Naive thymus-derived CD4-positive, alpha-beta T cell (primary cell): ENCODE measurements at regions not wholly inside any gene's neighbourhood (a gene's known extent, or its start where the extent isn't known, plus 50 kb on each side); places are given as distances from the start of the nearest gene placed in this dataset.

Source experiments
- ATAC-seq: fragments of 150-1000 bp; cut with Tn5 transposase; 2 replicates; pipeline ENCODE4 v1.10.0; 2021; ENCODE audit warnings: mild to moderate bottlenecking, moderate library complexity
- CTCF ChIA-PET: fragments of 350-600 bp; sonication (Branson Sonifier 250); formaldehyde crosslinking; loops from one replicate; lab custom pipeline; 2021; ENCODE audit warnings: antibody characterized with exemption; lab: Charles Lee
- POLR2A ChIA-PET: fragments of 350-600 bp; sonication (Branson Sonifier 250); formaldehyde crosslinking; loops from one replicate; lab custom pipeline; 2021; ENCODE audit warnings: antibody characterized with exemption, inconsistent platforms; lab: Charles Lee
- DNase-seq, 9 donors: peaks; one replicate each; pipeline versions ENCODE4 v3.0.0 to v3.0.0-alpha.2; 2020 to 2022; ENCODE audit warnings: mixed read lengths in 1 of 9
- H3K27ac ChIP-seq: one replicate; pipeline ENCODE4 v1.7.0; 2013; ENCODE audit warnings: mild to moderate bottlenecking, low read depth, low read length, moderate library complexity
- H3K27me3 ChIP-seq, 2 donors: one replicate each; pipeline ENCODE4 v1.7.0; 2013; ENCODE audit warnings: low read length in 2 of 2, mild to moderate bottlenecking in 2 of 2, moderate library complexity in 2 of 2; ENCODE audit not compliant: control insufficient read depth in 2 of 2, insufficient read depth in 2 of 2
- H3K36me3 ChIP-seq, 3 experiments: 1 replicate in 2 of 3; 2 replicates in 1 of 3; pipeline ENCODE4 v1.7.0; 2013; ENCODE audit warnings: low read length in 3 of 3, mild to moderate bottlenecking in 3 of 3, moderate library complexity in 1 of 3; ENCODE audit not compliant: insufficient read depth in 3 of 3, control insufficient read depth in 2 of 3
- H3K4me1 ChIP-seq, 2 donors: one replicate each; pipeline ENCODE4 v1.7.0; 2013; ENCODE audit warnings: low read length in 2 of 2, mild to moderate bottlenecking in 2 of 2, moderate library complexity in 1 of 2; ENCODE audit not compliant: control insufficient read depth in 2 of 2, insufficient read depth in 2 of 2
- H3K4me3 ChIP-seq: 2 replicates; pipeline ENCODE4 v1.7.0; 2013; ENCODE audit warnings: mild to moderate bottlenecking, low read length
- H3K9me3 ChIP-seq, 3 experiments: 1 replicate in 2 of 3; 2 replicates in 1 of 3; pipeline ENCODE4 v1.7.0; 2013; ENCODE audit warnings: low read length in 3 of 3; ENCODE audit not compliant: control insufficient read depth in 2 of 3
- H3K27ac Mint-ChIP-seq, 9 donors: one replicate each; pipeline ENCODE4 v1.8.0; 2020 to 2022; ENCODE audit warnings: mixed read lengths in 9 of 9, mild to moderate bottlenecking in 8 of 9, moderate library complexity in 5 of 9, inconsistent platforms in 2 of 9
- H3K27me3 Mint-ChIP-seq, 5 donors: one replicate each; pipeline ENCODE4 v1.8.0; 2021 to 2022; ENCODE audit warnings: mixed read lengths in 5 of 5, mild to moderate bottlenecking in 1 of 5
- H3K36me3 Mint-ChIP-seq, 5 donors: one replicate each; pipeline ENCODE4 v1.8.0; 2020 to 2022; ENCODE audit warnings: mixed read lengths in 5 of 5, mild to moderate bottlenecking in 3 of 5, inconsistent platforms in 1 of 5
- H3K4me1 Mint-ChIP-seq, 7 donors: one replicate each; pipeline ENCODE4 v1.8.0; 2020 to 2022; ENCODE audit warnings: mixed read lengths in 7 of 7, mild to moderate bottlenecking in 3 of 7, inconsistent platforms in 1 of 7
- H3K4me3 Mint-ChIP-seq, 10 donors: one replicate each; pipeline ENCODE4 v1.8.0; 2020 to 2022; ENCODE audit warnings: mild to moderate bottlenecking in 10 of 10, mixed read lengths in 10 of 10, moderate library complexity in 6 of 10, inconsistent platforms in 2 of 10
- H3K9me3 Mint-ChIP-seq, 11 donors: one replicate each; pipeline ENCODE4 v1.8.0; 2020 to 2022; ENCODE audit warnings: mixed read lengths in 11 of 11, mild to moderate bottlenecking in 4 of 11, inconsistent platforms in 1 of 11, moderate library complexity in 1 of 11
- intact Hi-C, 2 donors: fragments of 100-400 bp; cut with micrococcal nuclease; formaldehyde crosslinking; loops; one replicate each; pipeline ENCODE4 v1.15.1; 2023

- no peak for DNase-seq
- CTCF ChIA-PET, result no interaction called here
- POLR2A ChIA-PET, result no interaction called here
Measured at GRCh38 chr17:36863676-36864612, 73.3 kb upstream of the LHX1 start.

DNA sequence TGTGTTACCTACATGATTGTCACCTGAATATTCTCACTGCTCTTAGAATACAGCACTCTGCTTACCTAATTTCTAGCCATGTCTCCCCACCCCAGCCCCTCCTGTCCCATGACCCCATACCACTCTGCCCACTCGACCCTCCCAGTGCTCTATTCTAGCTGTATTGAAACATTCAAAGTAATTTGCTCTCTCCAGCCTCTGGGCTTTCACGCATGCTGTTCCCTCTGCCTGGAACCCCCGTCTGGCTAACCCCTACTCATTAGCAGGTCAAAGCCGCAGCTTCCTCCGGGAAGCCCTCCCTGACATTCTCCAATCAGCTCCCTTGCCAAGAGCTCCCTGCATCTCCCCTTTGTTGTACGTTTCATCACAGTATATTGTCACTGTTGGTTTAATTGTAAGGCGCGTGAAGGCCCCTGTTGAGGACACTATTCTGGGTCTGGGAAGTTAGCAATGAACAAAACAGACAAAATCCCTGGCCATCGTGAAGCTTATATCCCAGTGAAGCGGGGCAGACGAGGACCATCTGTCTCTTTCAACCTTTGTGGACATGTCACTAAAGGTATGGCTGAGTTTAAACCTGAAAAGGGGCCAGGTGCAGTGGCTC, 72.3 kb upstream of the LHX1 start:
- no peaks in the 10 kb centered on the region for H3K4me1 ChIP-seq
- no peak for ATAC-seq
- H3K36me3 Mint-ChIP-seq, result no peaks in the 10 kb centered on the region
- no peak overlapping the region for H3K27ac Mint-ChIP-seq
- peaks cover 0 to 3% (median 0%) of the 10 kb centered on the region in 7 donors for H3K4me1 Mint-ChIP-seq
- no peaks in the 10 kb centered on the region for H3K27me3 ChIP-seq
- ChIA-PET POLR2A (no interaction called here), CTCF (no interaction called here)
- no peaks in the 10 kb centered on the region for H3K36me3 ChIP-seq
- H3K4me3 ChIP-seq, result no peak overlapping the region
- H3K4me3 Mint-ChIP-seq, result no peak overlapping the region
- no peak for DNase-seq
- H3K27ac ChIP-seq, result no peak overlapping the region
- no peaks in the 10 kb centered on the region for H3K9me3 Mint-ChIP-seq
- H3K9me3 ChIP-seq, result no peaks in the 10 kb centered on the region
- intact Hi-C loops, result no loop called here
- peaks cover 0 to 20% (median 4%) of the 10 kb centered on the region in 5 donors for H3K27me3 Mint-ChIP-seq

More at GRCh38 chr17:36863676-36864612, 73.3 kb upstream of the LHX1 start:
- Mint-ChIP-seq H3K9me3 (no peaks in the 10 kb centered on the region), H3K4me3 (no peak overlapping the region), H3K27ac (no peak overlapping the region), H3K27me3 (peaks cover 0 to 24% (median 4%) of the 10 kb centered on the region in 5 donors), H3K36me3 (no peaks in the 10 kb centered on the region), H3K4me1 (peaks cover 0 to 3% (median 0%) of the 10 kb centered on the region in 7 donors)
- Histone ChIP-seq H3K4me3 (no peak overlapping the region), H3K36me3 (no peaks in the 10 kb centered on the region), H3K9me3 (no peaks in the 10 kb centered on the region), H3K4me1 (no peaks in the 10 kb centered on the region), H3K27me3 (no peaks in the 10 kb centered on the region), H3K27ac (no peak overlapping the region)
- ATAC-seq, result no peak
- intact Hi-C loops, result no loop called here

- Mint-ChIP-seq H3K4me1 (peaks cover 0 to 3% (median 0%) of the 10 kb centered on the region in 7 donors), H3K4me3 (no peak overlapping the region), H3K9me3 (peaks cover 0 to 8% (median 0%) of the 10 kb centered on the region in 11 donors), H3K36me3 (no peaks in the 10 kb centered on the region), H3K27me3 (peaks cover 0 to 17% (median under 1%) of the 10 kb centered on the region in 5 donors), H3K27ac (no peak overlapping the region)
- Histone ChIP-seq H3K4me3 (no peak overlapping the region), H3K27ac (no peak overlapping the region), H3K27me3 (no peaks in the 10 kb centered on the region), H3K9me3 (no peaks in the 10 kb centered on the region), H3K4me1 (no peaks in the 10 kb centered on the region), H3K36me3 (no peaks in the 10 kb centered on the region)
- no peak for DNase-seq
- ATAC-seq, result no peak
- ChIA-PET CTCF (no interaction called here), POLR2A (no interaction called here)
- intact Hi-C loops, result no loop called here
Measured at GRCh38 chr17:36867716-36868341, 69.4 kb upstream of the LHX1 start.

GRCh38 chr17:36868777-36869176, 68.5 kb upstream of the LHX1 start:
- peaks cover 0 to 4% (median 0%) of the 10 kb centered on the region in 5 donors for H3K36me3 Mint-ChIP-seq
- intact Hi-C loops, result no loop called here
- no peak overlapping the region for H3K4me3 Mint-ChIP-seq
- Histone ChIP-seq H3K4me3 (no peak overlapping the region), H3K36me3 (no peaks in the 10 kb centered on the region), H3K4me1 (no peaks in the 10 kb centered on the region), H3K27ac (no peak overlapping the region), H3K9me3 (no peaks in the 10 kb centered on the region), H3K27me3 (no peaks in the 10 kb centered on the region)
- POLR2A ChIA-PET, result no interaction called here
- no peak for DNase-seq
- H3K9me3 Mint-ChIP-seq, result peaks cover 0 to 14% (median 0%) of the 10 kb centered on the region in 11 donors
- peaks cover 0 to 17% (median 0%) of the 10 kb centered on the region in 5 donors for H3K27me3 Mint-ChIP-seq
- CTCF ChIA-PET, result no interaction called here
- ATAC-seq, result no peak
- H3K4me1 Mint-ChIP-seq, result peaks cover 0 to 3% (median 0%) of the 10 kb centered on the region in 7 donors
- no peak overlapping the region for H3K27ac Mint-ChIP-seq

DNA sequence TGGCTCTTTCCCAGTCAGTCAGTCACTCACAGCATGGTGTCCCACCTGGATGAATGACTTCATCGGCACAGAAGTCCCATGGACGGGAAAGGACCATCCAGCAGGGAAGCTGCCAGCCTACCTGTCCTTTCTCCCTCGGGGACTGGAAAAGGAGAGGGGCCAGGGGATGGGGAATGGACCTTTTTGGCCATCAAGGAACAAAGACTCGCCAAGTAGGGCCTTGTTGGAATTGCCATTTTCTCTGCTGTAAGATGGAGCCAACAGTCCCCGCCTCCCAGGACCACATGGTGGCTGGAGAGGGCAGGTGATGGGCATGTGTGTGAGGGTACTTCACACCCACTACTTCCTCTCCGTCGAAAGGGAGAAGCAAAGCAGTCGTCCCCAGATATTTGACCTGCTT, 67.8 kb upstream of the LHX1 start:
- intact Hi-C loops, result no loop called here
- peaks cover 0 to 4% (median 0%) of the 10 kb centered on the region in 5 donors for H3K36me3 Mint-ChIP-seq
- ATAC-seq (no peak), DNase-seq (no peak)
- Histone ChIP-seq H3K4me3 (no peak overlapping the region), H3K27ac (no peak overlapping the region), H3K9me3 (no peaks in the 10 kb centered on the region), H3K36me3 (no peaks in the 10 kb centered on the region), H3K27me3 (no peaks in the 10 kb centered on the region), H3K4me1 (no peaks in the 10 kb centered on the region)
- ChIA-PET CTCF (no interaction called here), POLR2A (no interaction called here)
- peaks cover 0 to 17% (median 0%) of the 10 kb centered on the region in 5 donors for H3K27me3 Mint-ChIP-seq
- H3K27ac Mint-ChIP-seq, result no peak overlapping the region
- H3K4me1 Mint-ChIP-seq, result peaks cover 0 to 3% (median 0%) of the 10 kb centered on the region in 7 donors
- H3K4me3 Mint-ChIP-seq, result no peak overlapping the region
- peaks cover 0 to 14% (median 0%) of the 10 kb centered on the region in 11 donors for H3K9me3 Mint-ChIP-seq

DNA sequence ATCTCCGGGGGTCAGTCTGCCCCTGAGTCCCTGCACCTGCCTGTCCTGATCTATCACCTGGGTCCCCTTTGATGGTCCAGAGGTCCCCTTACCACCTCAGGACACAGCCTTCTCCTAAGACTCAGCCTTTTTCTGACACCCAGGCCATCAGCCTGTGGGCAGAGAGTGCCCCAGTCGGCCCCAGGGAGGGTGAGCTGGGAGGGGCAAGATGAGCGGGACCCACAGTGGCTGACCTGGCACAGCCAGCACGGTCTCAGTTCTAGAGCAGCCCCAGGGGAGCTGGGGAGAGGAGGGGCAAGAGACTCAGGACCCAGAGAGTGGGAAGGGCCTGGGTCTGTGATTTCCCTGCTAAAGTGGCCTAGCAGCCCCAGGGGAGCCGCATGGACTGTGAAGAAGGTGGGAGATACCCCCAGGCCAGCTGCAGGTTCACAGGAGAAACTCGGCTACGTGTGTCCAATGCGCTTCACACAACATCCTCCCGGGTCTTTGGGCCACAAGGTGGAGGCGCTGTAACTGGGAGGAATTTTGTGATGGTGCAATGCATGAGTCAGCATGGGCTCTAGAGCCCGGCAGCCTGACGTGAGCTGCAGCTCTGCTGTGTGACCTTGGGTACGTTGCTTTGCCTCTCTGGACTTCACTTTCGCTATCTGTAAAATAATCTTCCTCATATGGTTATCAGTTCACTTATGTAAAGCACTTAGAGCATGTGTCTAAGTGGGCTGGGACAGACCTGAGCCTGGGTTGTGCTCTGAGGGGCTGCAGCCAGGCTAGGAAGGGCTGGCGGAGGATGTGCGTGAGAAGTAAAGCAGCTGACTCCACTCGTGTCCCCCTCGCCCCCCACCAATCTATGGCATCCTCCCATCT, 67.2 kb upstream of the LHX1 start:
- no peaks in the 10 kb centered on the region for H3K36me3 ChIP-seq
- H3K4me3 ChIP-seq, result no peak overlapping the region
- H3K27ac Mint-ChIP-seq, result no peak overlapping the region
- peaks cover 0 to 4% (median 0%) of the 10 kb centered on the region in 5 donors for H3K36me3 Mint-ChIP-seq
- no peak overlapping the region for H3K4me3 Mint-ChIP-seq
- no peak for DNase-seq
- H3K27me3 Mint-ChIP-seq, result peaks cover 0 to 13% (median 0%) of the 10 kb centered on the region in 5 donors
- ChIA-PET CTCF (no interaction called here), POLR2A (no interaction called here)
- H3K27me3 ChIP-seq, result no peaks in the 10 kb centered on the region
- no peak for ATAC-seq
- H3K9me3 ChIP-seq, result no peaks in the 10 kb centered on the region
- no peaks in the 10 kb centered on the region for H3K4me1 Mint-ChIP-seq
- no peaks in the 10 kb centered on the region for H3K4me1 ChIP-seq
- intact Hi-C loops, result no loop called here
- H3K9me3 Mint-ChIP-seq, result peaks cover 0 to 14% (median 0%) of the 10 kb centered on the region in 11 donors
- no peak overlapping the region for H3K27ac ChIP-seq
